A549 (cell line): ENCODE measurements at regions not wholly inside any gene's neighbourhood (a gene's known extent, or its start where the extent isn't known, plus 50 kb on each side); places are given as distances from the start of the nearest gene placed in this dataset.

Experiments
- ATAC-seq, 2 experiments: fragments of 200-7000 bp in 1 of 2; fragments of >200 bp in 1 of 2; cut with Nextera tagmentation in 1 of 2; cut with Tn5 transposase in 1 of 2; 3 replicates each; pipeline versions ENCODE4 v1.8.0 to v1.9.1; 2018 to 2020; ENCODE audit warnings: mild to moderate bottlenecking in 1 of 2, moderate library complexity in 1 of 2
- CTCF ChIA-PET: fragments of 300-600 bp; sonication (Branson Sonifier 250); formaldehyde crosslinking; extraction: SDS; loops from one replicate; lab custom pipeline; 2021; ENCODE audit warnings: antibody characterized with exemption, inconsistent platforms; lab: Yijun Ruan, JAX
- POLR2A ChIA-PET: fragments of 350-600 bp; formaldehyde crosslinking; extraction: SDS; loops from one replicate; lab custom pipeline; 2021; ENCODE audit warnings: antibody characterized with exemption, inconsistent platforms; lab: Yijun Ruan, JAX
- DNase-seq, 2 experiments: peaks; one replicate each; pipeline versions ENCODE4 v3.0.0 to v3.0.0-alpha.2; 2011 to 2016; ENCODE audit warnings: low read depth in 1 of 2, low spot score in 1 of 2
- FAIRE-seq: peaks from 2 replicates; lab custom pipeline; 2011; peaks lifted over from hg19 to GRCh38; lab: Jason Lieb, UNC
- H3K27ac ChIP-seq, 2 experiments: fragments of >200 bp; sonication (Bioruptor Twin); formaldehyde crosslinking; 3 replicates each; pipeline ENCODE4 v1.5.1; 2016 to 2017
- H3K4me1 ChIP-seq: fragments of >200 bp; sonication (Bioruptor Twin); formaldehyde crosslinking; 3 replicates; pipeline ENCODE4 v1.6.1; 2016
- H3K4me2 ChIP-seq: fragments of >200 bp; sonication (Bioruptor Twin); formaldehyde crosslinking; 3 replicates; pipeline ENCODE4 v1.6.1; 2016
- H3K4me3 ChIP-seq: fragments of >200 bp; sonication (Bioruptor Twin); formaldehyde crosslinking; 3 replicates; pipeline ENCODE4 v1.5.1; 2016
- H3K9me3 ChIP-seq: fragments of >200 bp; sonication (Bioruptor Twin); formaldehyde crosslinking; 3 replicates; pipeline ENCODE4 v1.6.1; 2016
- BHLHE40 ChIP-seq: IDR thresholded peaks from 2 replicates; pipeline ENCODE4 v1.6.1; 2012; ENCODE audit warnings: low read depth, low read length, inconsistent platforms
- CBX8 ChIP-seq: fragments of 200-600 bp; sonication (generic); IDR thresholded peaks from 2 replicates; pipeline ENCODE4 v1.6.1; 2016
- CEBPB ChIP-seq, 2 experiments: fragments of >200 bp in 1 of 2; sonication (Bioruptor Twin) in 1 of 2; formaldehyde crosslinking in 1 of 2; IDR thresholded peaks; 2 replicates each; pipeline ENCODE4 v1.6.1; 2012 to 2016
- CHD2 ChIP-seq: fragments of 150-350 bp; IDR thresholded peaks from 2 replicates; pipeline ENCODE4 v1.6.1; 2014; ENCODE audit warnings: low read length; ENCODE audit not compliant: partially characterized antibody
- EHMT2 ChIP-seq: fragments of 200-600 bp; sonication (generic); IDR thresholded peaks from 2 replicates; pipeline ENCODE4 v1.6.1; 2016; ENCODE audit warnings: antibody characterized with exemption, low read depth, mild to moderate bottlenecking, moderate library complexity
- EP300 ChIP-seq, 2 experiments: fragments of >200 bp; sonication (Bioruptor Twin); formaldehyde crosslinking; IDR thresholded peaks; 2 replicates in 1 of 2; 3 replicates in 1 of 2; pipeline ENCODE4 v1.6.1; 2016 to 2017
- HEYL ChIP-seq: fragments of 250-450 bp; sonication (Bioruptor Pico); IDR thresholded peaks from 2 replicates; pipeline ENCODE4 v1.8.0; 2021; ENCODE audit warnings: mild to moderate bottlenecking, moderate library complexity
- JUN ChIP-seq, 2 experiments: fragments of >200 bp; sonication (Bioruptor Twin); formaldehyde crosslinking; IDR thresholded peaks; 2 replicates in 1 of 2; 3 replicates in 1 of 2; pipeline ENCODE4 v1.6.1; 2016 to 2017
- MAFK ChIP-seq: fragments of 450-650 bp; IDR thresholded peaks from 2 replicates; pipeline ENCODE4 v1.6.1; 2014; ENCODE audit not compliant: partially characterized antibody
- NFE2L2 ChIP-seq: fragments of 150-350 bp; conservative IDR thresholded peaks from 2 replicates; pipeline ENCODE4 v1.6.1; 2014; ENCODE audit warnings: low read length
- PBX3 ChIP-seq: IDR thresholded peaks from 2 replicates; pipeline ENCODE4 v1.6.1; 2012
- RAD21 ChIP-seq, 2 experiments: fragments of >200 bp in 1 of 2; sonication (Bioruptor Twin) in 1 of 2; formaldehyde crosslinking in 1 of 2; IDR thresholded peaks in 1 of 2; conservative IDR thresholded peaks in 1 of 2; 2 replicates in 1 of 2; 3 replicates in 1 of 2; pipeline ENCODE4 v1.6.1; 2012 to 2018; ENCODE audit warnings: inconsistent platforms in 1 of 2
- RCOR1 ChIP-seq: fragments of 150-350 bp; IDR thresholded peaks from 2 replicates; pipeline ENCODE4 v1.6.1; 2014; ENCODE audit warnings: antibody characterized with exemption, low read length, low read depth
- RFX5 ChIP-seq: fragments of 450-650 bp; IDR thresholded peaks from 2 replicates; pipeline ENCODE4 v1.7.1; 2014; ENCODE audit warnings: antibody characterized with exemption, mild to moderate bottlenecking, moderate library complexity
- RNF2 ChIP-seq: fragments of 200-600 bp; sonication (generic); IDR thresholded peaks from 2 replicates; pipeline ENCODE4 v1.6.1; 2016; ENCODE audit warnings: low read depth, mild to moderate bottlenecking, antibody characterized with exemption, moderate library complexity, borderline replicate concordance
- SMC3 ChIP-seq: fragments of >200 bp; sonication (Bioruptor Twin); formaldehyde crosslinking; IDR thresholded peaks from 3 replicates; pipeline ENCODE4 v1.6.1; 2018; ENCODE audit warnings: inconsistent platforms
- ZFP36 ChIP-seq: fragments of 450-650 bp; IDR thresholded peaks from 2 replicates; pipeline ENCODE4 v1.6.1; 2014; ENCODE audit warnings: borderline replicate concordance; ENCODE audit not compliant: partially characterized antibody
- WGBS: methylation state at CpG from one replicate; pipeline ENCODE4 v1.1.6; 2017; ENCODE audit errors: missing lambda C conversion rate; 5-methylcytosine and 5-hydroxymethylcytosine counted together
- TF ChIP-seq, protein P1 (sequence below): fragments of 450-650 bp; IDR thresholded peaks from 2 replicates; pipeline ENCODE4 v1.6.1; 2014; ENCODE audit warnings: antibody characterized with exemption

DNA sequence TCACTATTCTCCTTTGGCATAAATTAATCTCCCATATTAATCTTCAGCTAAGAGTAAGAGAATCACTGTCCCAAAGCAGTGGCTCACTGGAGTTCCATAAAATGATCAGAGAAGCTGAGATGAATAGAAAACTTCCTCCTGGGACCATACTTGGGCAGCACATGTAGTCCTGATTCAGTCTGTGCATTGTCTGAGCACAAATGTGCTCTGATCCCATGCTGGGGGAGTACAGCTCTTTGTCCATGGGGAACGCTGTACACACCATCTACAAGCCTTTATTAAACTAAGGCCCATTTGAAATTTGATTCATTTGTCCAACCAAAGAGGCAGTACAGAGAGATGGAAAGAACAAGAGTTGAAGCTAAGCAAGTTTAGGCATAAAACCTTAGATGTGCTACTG, 147.4 kb upstream of the PGR start:
- H3K4me2 ChIP-seq: no peak overlapping the region
- no peak overlapping the region for H3K27ac ChIP-seq
- CTCF ChIA-PET: no interaction called here
- H3K4me1 ChIP-seq: no peaks in the 10 kb centered on the region
- H3K4me3 ChIP-seq: no peak overlapping the region
- TF ChIP-seq BHLHE40 (no peak), HEYL (CRISPR knock-in tag) (no peak), CHD2 (no peak), ZFP36 (no peak), NFE2L2 (no peak), MAFK (no peak), JUN (IDR thresholded peaks at IDR 0.05) (no peak), EP300 (IDR thresholded peaks at IDR 0.05) (no peak), RFX5 (no peak), RAD21 (conservative IDR thresholded peaks at IDR 0.05 in 1 of 2, IDR thresholded peaks at IDR 0.05 in 1 of 2) (no peak), SMC3 (no peak), PBX3 (no peak), CEBPB (IDR thresholded peaks at IDR 0.05) (no peak), RNF2 (no peak), RCOR1 (no peak), EHMT2 (no peak)
- TF ChIP-seq, protein P1, sequence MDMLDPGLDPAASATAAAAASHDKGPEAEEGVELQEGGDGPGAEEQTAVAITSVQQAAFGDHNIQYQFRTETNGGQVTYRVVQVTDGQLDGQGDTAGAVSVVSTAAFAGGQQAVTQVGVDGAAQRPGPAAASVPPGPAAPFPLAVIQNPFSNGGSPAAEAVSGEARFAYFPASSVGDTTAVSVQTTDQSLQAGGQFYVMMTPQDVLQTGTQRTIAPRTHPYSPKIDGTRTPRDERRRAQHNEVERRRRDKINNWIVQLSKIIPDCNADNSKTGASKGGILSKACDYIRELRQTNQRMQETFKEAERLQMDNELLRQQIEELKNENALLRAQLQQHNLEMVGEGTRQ: no peak
- ATAC-seq (no peak), DNase-seq (no peak), FAIRE-seq (no peak)
- no peaks in the 10 kb centered on the region for H3K9me3 ChIP-seq
- POLR2A ChIA-PET: no interaction called here
- WGBS: 0% methylated on average over 1 of the region's 1 CpG

DNA sequence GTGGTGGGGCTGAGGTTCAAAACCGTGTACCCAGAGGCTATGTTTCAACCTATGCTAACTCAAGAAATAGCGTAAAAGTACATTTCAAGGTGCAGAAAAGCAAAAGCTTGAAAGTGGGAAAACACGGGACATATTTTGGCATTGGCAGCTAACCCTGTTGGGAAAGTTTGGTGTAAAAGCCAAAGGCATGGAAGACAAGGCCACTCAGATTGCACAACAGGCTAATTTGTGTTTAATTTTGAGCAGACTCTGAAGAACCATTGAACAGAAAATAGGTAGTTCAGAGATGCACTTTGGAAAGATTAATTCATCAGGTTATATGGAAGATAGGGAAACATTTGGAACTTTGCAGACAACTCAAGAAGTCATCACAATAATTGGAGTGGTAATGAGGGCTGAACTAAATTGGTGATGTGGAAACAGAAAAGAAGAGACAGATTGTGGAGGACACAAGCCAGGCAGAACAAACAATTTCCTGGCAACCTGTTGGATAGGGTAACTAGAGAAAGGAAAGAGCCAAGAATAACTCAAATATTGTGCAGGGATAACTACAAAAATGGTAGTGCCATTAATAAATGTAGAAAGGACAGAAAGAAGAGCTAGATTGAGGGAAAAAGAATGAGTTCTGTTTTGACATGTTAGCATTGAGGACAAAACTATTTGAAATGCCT, 140.5 kb upstream of the PGR start:
- no peak overlapping the region for H3K4me2 ChIP-seq
- ATAC-seq: no peak
- no peak overlapping the region for H3K27ac ChIP-seq
- CTCF ChIA-PET: no interaction called here
- no peaks in the 10 kb centered on the region for H3K4me1 ChIP-seq
- FAIRE-seq: no peak
- no peak for DNase-seq
- no peak for TF ChIP-seq CHD2
- H3K9me3 ChIP-seq: no peaks in the 10 kb centered on the region
- POLR2A ChIA-PET: no interaction called here
- WGBS: 8% methylated on average over 3 of the region's 3 CpGs
- no peak overlapping the region for H3K4me3 ChIP-seq

DNA sequence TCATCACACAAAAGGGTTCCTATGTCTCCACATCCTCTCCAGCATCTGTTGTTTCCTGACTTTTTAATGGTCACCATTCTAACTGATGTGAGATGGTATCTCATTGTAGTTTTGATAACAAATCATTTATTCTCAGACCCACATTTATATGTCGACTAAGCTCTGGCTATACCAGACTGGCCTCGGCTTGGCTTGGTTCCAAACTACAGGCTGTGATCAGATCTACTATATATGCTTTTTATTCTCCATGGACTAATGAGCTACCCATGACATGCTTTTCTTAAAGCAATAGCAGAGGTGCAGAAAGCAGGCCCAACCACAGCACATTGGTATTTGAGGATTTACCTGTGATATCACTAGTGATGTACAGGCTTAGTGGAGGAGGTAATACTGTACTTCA, 139.8 kb upstream of the PGR start:
- CTCF ChIA-PET: no interaction called here

More for the DNA sequence above, 139.8 kb upstream of the PGR start:
- H3K4me1 ChIP-seq: no peaks in the 10 kb centered on the region
- no peak overlapping the region for H3K27ac ChIP-seq
- no peak overlapping the region for H3K4me2 ChIP-seq
- no peak for TF ChIP-seq PBX3
- TF ChIP-seq CBX8: no peak
- TF ChIP-seq EHMT2: no peak
- TF ChIP-seq, all 56 proteins: peak for 0
- POLR2A ChIA-PET: no interaction called here
- no peaks in the 10 kb centered on the region for H3K9me3 ChIP-seq
- DNase-seq: no peak
- H3K4me3 ChIP-seq: no peak overlapping the region
- no peak for ATAC-seq
- WGBS: 13% methylated on average over 2 of the region's 2 CpGs
- no peak for FAIRE-seq
